HG02642 (cell line): ENCODE measurements at regions not wholly inside any gene's neighbourhood (a gene's known extent, or its start where the extent isn't known, plus 50 kb on each side); places are given as distances from the start of the nearest gene placed in this dataset.

Source experiments
- ATAC-seq: cut with Tn5 transposase; IDR thresholded peaks from one replicate; pipeline ENCODE4 v1.9.1; 2021; ENCODE audit warnings: mild to moderate bottlenecking; ENCODE audit not compliant: unreplicated experiment, poor library complexity

- no peak for ATAC-seq
Measured at GRCh38 chr12:125262851-125263250, 197.6 kb downstream of the AACS start.

GRCh38 chr12:125263385-125263784 is 198.2 kb downstream of the AACS start:
- no peak for ATAC-seq

- ATAC-seq: no peak
Measured at GRCh38 chr12:125267114-125267513, 201.9 kb downstream of the AACS start.

GRCh38 chr12:125269276-125269675 is 204.0 kb downstream of the AACS start:
- ATAC-seq: no peak

GRCh38 chr12:125271892-125272291 is 206.7 kb downstream of the AACS start:
- ATAC-seq: no peak

GRCh38 chr12:125272383-125272933 is 207.2 kb downstream of the AACS start:
- ATAC-seq: no peak

- ATAC-seq: no peak
Measured at GRCh38 chr12:125276567-125276966, 211.3 kb downstream of the AACS start.

GRCh38 chr12:125280482-125281377 is 215.5 kb downstream of the AACS start:
- no peak for ATAC-seq

GRCh38 chr12:125282921-125283320 is 217.7 kb downstream of the AACS start:
- no peak for ATAC-seq

GRCh38 chr12:125283521-125283920 is 218.3 kb downstream of the AACS start:
- ATAC-seq: no peak

- no peak for ATAC-seq
Measured at GRCh38 chr12:125284087-125284486, 218.9 kb downstream of the AACS start.

- no peak for ATAC-seq
Measured at GRCh38 chr12:125284945-125285685, 219.9 kb downstream of the AACS start.

GRCh38 chr12:125286005-125286727 is 220.9 kb downstream of the AACS start:
- no peak for ATAC-seq

- no peak for ATAC-seq
Measured at GRCh38 chr12:125287155-125287847, 222.1 kb downstream of the AACS start.

GRCh38 chr12:125288931-125289928 is 224.0 kb downstream of the AACS start:
- no peak for ATAC-seq

- ATAC-seq: no peak
Measured at GRCh38 chr12:125289970-125290369, 224.7 kb downstream of the AACS start.

- no peak for ATAC-seq
Measured at GRCh38 chr12:125292700-125293099, 227.5 kb downstream of the AACS start.

- no peak for ATAC-seq
Measured at GRCh38 chr12:125295550-125295949, 230.3 kb downstream of the AACS start.

GRCh38 chr12:125296701-125297100 is 231.5 kb downstream of the AACS start:
- ATAC-seq: no peak
